ENCODE measurements at regions not wholly inside any gene's neighbourhood (a gene's known extent, or its start where the extent isn't known, plus 50 kb on each side); places are given as distances from the start of the nearest gene placed in this dataset.

- TF ChIP-seq POLR2A (IDR thresholded peaks at IDR 0.05), result no peak
- TF ChIP-seq EP300 (IDR thresholded peaks at IDR 0.05), result no peak
Observed at GRCh38 chr3:14278799-14279625, 100.4 kb downstream of the LSM3 start.

Data from ovary (tissue), 1 donor.